HCT116 (cell line): ENCODE measurements at regions not wholly inside any gene's neighbourhood (a gene's known extent, or its start where the extent isn't known, plus 50 kb on each side); places are given as distances from the start of the nearest gene placed in this dataset.

Source experiments
- ATAC-seq: fragments of 200-7000 bp; cut with Tn5 transposase; 2 replicates; pipeline ENCODE4 v1.9.1; 2020; ENCODE audit warnings: mild to moderate bottlenecking, moderate library complexity
- BruUV-seq: library from RNA; stranded (reverse); fragments of 400-500 nt; replicated peaks from 2 replicates; lab custom pipeline; 2021; lab: Mats Ljungman, UMichigan
- CTCF ChIA-PET: fragments of 300-600 bp; sonication (Branson Sonifier 250); formaldehyde crosslinking; loops from one replicate; lab custom pipeline; 2021; ENCODE audit warnings: antibody characterized with exemption; lab: Charles Lee
- POLR2A ChIA-PET: fragments of 300-600, 350-600 bp; sonication (Branson Sonifier 250); formaldehyde crosslinking; loops from one replicate; lab custom pipeline; 2021; ENCODE audit warnings: antibody characterized with exemption; lab: Charles Lee
- RAD21 ChIA-PET, 2 experiments: fragments of 300-600 bp; sonication (Branson Sonifier 250); formaldehyde crosslinking; loops; one replicate each; lab custom pipeline; 2023; ENCODE audit warnings: low total read pairs in 2 of 2; ENCODE audit not compliant: uncharacterized antibody in 2 of 2, unreplicated experiment in 2 of 2, low non-redundant PET in 1 of 2; lab: Charles Lee
- DNase-seq: peaks from one replicate; pipeline ENCODE4 v3.0.0-alpha.2; 2010; ENCODE audit warnings: low read depth, low spot score
- H2AFZ ChIP-seq: fragments of 200-600 bp; shearing (Covaris generic), sonication (generic); 2 replicates; pipeline ENCODE4 v1.6.1; 2017; ENCODE audit warnings: low read depth, mixed run types, mixed read lengths, antibody characterized with exemption, low read length; ENCODE audit not compliant: poor library complexity, severe bottlenecking
- H3K27ac ChIP-seq: 2 replicates; pipeline ENCODE4 v1.5.1; 2012; ENCODE audit warnings: low read depth, low read length
- H3K27me3 ChIP-seq: fragments of 200-600 bp; sonication (generic); 2 replicates; pipeline ENCODE4 v1.6.1; 2016; ENCODE audit warnings: mixed run types, low read length, mixed read lengths; ENCODE audit not compliant: insufficient read depth
- H3K36me3 ChIP-seq, 2 experiments: fragments of 200-500 bp in 1 of 2; fragments of 200-600 bp in 1 of 2; sonication (Bioruptor generic) in 1 of 2; sonication (generic) in 1 of 2; 2 replicates each; pipeline versions ENCODE4 v1.5.1 to v1.6.1; 2014 to 2016; ENCODE audit warnings: low read length in 2 of 2, inconsistent platforms in 1 of 2, mixed read lengths in 1 of 2, mixed run types in 1 of 2; ENCODE audit not compliant: insufficient read depth in 2 of 2, control insufficient read depth in 1 of 2
- H3K4me1 ChIP-seq, 2 experiments: fragments of 200-600 bp in 1 of 2; sonication (generic) in 1 of 2; 2 replicates each; pipeline versions ENCODE4 v1.5.1 to v1.6.1; 2012 to 2017; ENCODE audit warnings: low read length in 2 of 2, inconsistent platforms in 1 of 2, mild to moderate bottlenecking in 1 of 2, mixed read lengths in 1 of 2, mixed run types in 1 of 2, moderate library complexity in 1 of 2; ENCODE audit not compliant: insufficient read depth in 2 of 2, control insufficient read depth in 1 of 2
- H3K4me2 ChIP-seq: fragments of 200-600 bp; sonication (generic); 2 replicates; pipeline ENCODE4 v1.6.1; 2017; ENCODE audit warnings: mixed run types, low read length, mixed read lengths
- H3K4me3 ChIP-seq, 2 experiments: fragments of 200-600 bp in 1 of 2; sonication (generic) in 1 of 2; replicated peaks in 1 of 2; 2 replicates each; pipeline ENCODE4 v1.5.1; 2011 to 2016; ENCODE audit warnings: low read length in 2 of 2, control low read depth in 1 of 2, low read depth in 1 of 2, mild to moderate bottlenecking in 1 of 2, mixed read lengths in 1 of 2, mixed run types in 1 of 2
- H3K79me2 ChIP-seq: fragments of 200-600 bp; sonication (generic); 2 replicates; pipeline ENCODE4 v1.6.1; 2017; ENCODE audit warnings: mild to moderate bottlenecking, mixed run types, low read length, moderate library complexity, mixed read lengths; ENCODE audit not compliant: insufficient read depth
- H3K9ac ChIP-seq: fragments of 200-600 bp; sonication (generic); 2 replicates; pipeline ENCODE4 v1.6.1; 2016; ENCODE audit warnings: low read length, mixed read lengths
- H3K9me2 ChIP-seq: fragments of 200-600 bp; sonication (generic), shearing (Covaris generic); 2 replicates; pipeline ENCODE4 v1.6.1; 2017; ENCODE audit warnings: mixed run types, mild to moderate bottlenecking, moderate library complexity; ENCODE audit not compliant: insufficient read depth
- H3K9me3 ChIP-seq, 2 experiments: fragments of 200-500 bp in 1 of 2; fragments of 200-600 bp in 1 of 2; sonication (Bioruptor generic) in 1 of 2; sonication (generic) in 1 of 2; 2 replicates each; pipeline ENCODE4 v1.6.1; 2014 to 2017; ENCODE audit warnings: low read length in 2 of 2, mixed read lengths in 2 of 2, inconsistent platforms in 1 of 2, low read depth in 1 of 2, mild to moderate bottlenecking in 1 of 2, mixed run types in 1 of 2, moderate library complexity in 1 of 2; ENCODE audit not compliant: control insufficient read depth in 1 of 2, insufficient read depth in 1 of 2
- H4K20me1 ChIP-seq: fragments of 200-600 bp; sonication (generic), shearing (Covaris generic); 2 replicates; pipeline ENCODE4 v1.6.1; 2017; ENCODE audit warnings: mixed run types, mild to moderate bottlenecking, moderate library complexity; ENCODE audit not compliant: insufficient read depth
- ATF3 ChIP-seq: IDR thresholded peaks from 2 replicates; pipeline ENCODE4 v1.6.1; 2012
- CEBPB ChIP-seq: IDR thresholded peaks from 2 replicates; pipeline ENCODE4 v1.6.1; 2012; ENCODE audit warnings: low read depth
- ELF1 ChIP-seq: IDR thresholded peaks from 2 replicates; pipeline ENCODE4 v1.6.1; 2012; ENCODE audit warnings: low read depth, borderline replicate concordance
- EZH2phosphoT487 ChIP-seq: fragments of 200-600 bp; IDR thresholded peaks from 2 replicates; pipeline ENCODE4 v1.6.1; 2018; ENCODE audit warnings: antibody characterized with exemption, borderline replicate concordance
- FOSL1 ChIP-seq: IDR thresholded peaks from 2 replicates; pipeline ENCODE4 v1.6.1; 2012; ENCODE audit warnings: low read depth
- JUND ChIP-seq: IDR thresholded peaks from 2 replicates; pipeline ENCODE4 v1.6.1; 2012
- POLR2A ChIP-seq: IDR thresholded peaks from 2 replicates; pipeline ENCODE4 v1.7.0; 2011; ENCODE audit warnings: borderline replicate concordance; ENCODE audit not compliant: insufficient read depth, insufficient read length; ENCODE audit errors: extremely low read depth
- POLR2AphosphoS5 ChIP-seq: IDR thresholded peaks from 2 replicates; pipeline ENCODE4 v1.6.1; 2011; ENCODE audit warnings: mild to moderate bottlenecking, low read depth, low read length, moderate library complexity
- RAD21 ChIP-seq: IDR thresholded peaks from 2 replicates; pipeline ENCODE4 v1.6.1; 2012; ENCODE audit warnings: low read depth, mild to moderate bottlenecking
- REST ChIP-seq: IDR thresholded peaks from 2 replicates; pipeline ENCODE4 v1.6.1; 2012; ENCODE audit warnings: low read depth
- SIN3A ChIP-seq: IDR thresholded peaks from 2 replicates; pipeline ENCODE4 v1.6.1; 2012; ENCODE audit warnings: low read depth
- SP1 ChIP-seq: IDR thresholded peaks from 2 replicates; pipeline ENCODE4 v1.6.1; 2012; ENCODE audit warnings: low read depth
- SRF ChIP-seq: IDR thresholded peaks from 2 replicates; pipeline ENCODE4 v1.6.1; 2012; ENCODE audit warnings: low read depth
- ZNF274 ChIP-seq: fragments of 200-500 bp; sonication (Bioruptor generic); IDR thresholded peaks from 2 replicates; pipeline ENCODE4 v1.6.1; 2014; ENCODE audit warnings: mild to moderate bottlenecking, low read depth, low read length, inconsistent platforms
- intact Hi-C: fragments of 100-400 bp; cut with micrococcal nuclease; formaldehyde crosslinking; loops from 2 replicates; pipeline ENCODE4 v1.10.0; 2022

- DNase-seq (no peak), ATAC-seq (no peak)
- Histone ChIP-seq H3K4me1 (no peaks in the 10 kb centered on the region), H3K36me3 (no peaks in the 10 kb centered on the region), H3K79me2 (no peaks in the 10 kb centered on the region), H3K9me2 (no peaks in the 10 kb centered on the region), H3K4me2 (no peak overlapping the region), H3K27ac (no peak overlapping the region), H4K20me1 (no peaks in the 10 kb centered on the region), H3K9ac (no peak overlapping the region), H2AFZ (no peak overlapping the region), H3K4me3 (no peak overlapping the region), H3K27me3 (peaks cover 3% of the 10 kb centered on the region; the same call in 1 of the 2 replicates), H3K9me3 (no peaks in the 10 kb centered on the region)
- RAD21 ChIA-PET = no interaction called here
- POLR2A ChIA-PET = no interaction called here
- CTCF ChIA-PET = no interaction called here
- TF ChIP-seq FOSL1 (no peak), REST (no peak), JUND (no peak), POLR2AphosphoS5 (no peak), RAD21 (no peak), ELF1 (no peak), ZNF274 (no peak), SP1 (no peak), SIN3A (no peak), ATF3 (no peak), CEBPB (no peak), EZH2phosphoT487 (no peak), SRF (no peak), POLR2A (no peak)
- BruUV-seq = no TSS peak
- intact Hi-C loops = no loop called here
These were observed 369.8 kb downstream of the AACS start for GRCh38 chr12:125434936-125435443.
